HG02852 (cell line): ENCODE measurements at regions not wholly inside any gene's neighbourhood (a gene's known extent, or its start where the extent isn't known, plus 50 kb on each side); places are given as distances from the start of the nearest gene placed in this dataset.
"Not testable (repeated sequence)": the region's sequence is repeated elsewhere in the genome, so short reads cannot be mapped to it uniquely, and the experiment has no call there.

Experiments used
- ATAC-seq: cut with Tn5 transposase; IDR thresholded peaks from one replicate; pipeline ENCODE4 v1.9.1; 2021; ENCODE audit warnings: mild to moderate bottlenecking, moderate library complexity; ENCODE audit not compliant: unreplicated experiment

- no peak for ATAC-seq
Observed at GRCh38 chr1:60826320-60827094, 255.9 kb upstream of the NFIA start.

- ATAC-seq: no peak
Observed at GRCh38 chr1:60825593-60825992, 256.8 kb upstream of the NFIA start.

- no peak for ATAC-seq
Observed at GRCh38 chr1:60823151-60823550, 259.2 kb upstream of the NFIA start.

GRCh38 chr1:60822252-60822651 is 260.1 kb upstream of the NFIA start:
- no peak for ATAC-seq

- no peak for ATAC-seq
Observed at GRCh38 chr1:60821156-60821555, 261.2 kb upstream of the NFIA start.

GRCh38 chr1:60818969-60819701 is 263.2 kb upstream of the NFIA start:
- no peak for ATAC-seq

- ATAC-seq: no peak
Observed at GRCh38 chr1:60813071-60813470, 269.3 kb upstream of the NFIA start.

- no peak for ATAC-seq
Observed at GRCh38 chr1:60809204-60809980, 273.0 kb upstream of the NFIA start.

GRCh38 chr1:60808676-60809075 is 273.7 kb upstream of the NFIA start:
- no peak for ATAC-seq

- ATAC-seq: no peak
Observed at GRCh38 chr1:60802884-60803283, 279.5 kb upstream of the NFIA start.

- no peak for ATAC-seq
Observed at GRCh38 chr1:60797351-60797750, 285.0 kb upstream of the NFIA start.

GRCh38 chr1:60791226-60791625 is 291.1 kb upstream of the NFIA start:
- no peak for ATAC-seq

- ATAC-seq: not testable (repeated sequence)
Observed at GRCh38 chr1:60773099-60773498, 309.3 kb upstream of the NFIA start.

GRCh38 chr1:60769082-60769481 is 313.3 kb upstream of the NFIA start:
- ATAC-seq: no peak

- no peak for ATAC-seq
Observed at GRCh38 chr1:60765204-60765603, 317.2 kb upstream of the NFIA start.

- no peak for ATAC-seq
Observed at GRCh38 chr1:60764489-60764888, 317.9 kb upstream of the NFIA start.

- no peak for ATAC-seq
Observed at GRCh38 chr1:60763741-60764140, 318.6 kb upstream of the NFIA start.

GRCh38 chr1:60762911-60763310 is 319.4 kb upstream of the NFIA start:
- ATAC-seq: no peak

GRCh38 chr1:60762176-60762575 is 320.2 kb upstream of the NFIA start:
- ATAC-seq: no peak

GRCh38 chr1:60759291-60759690 is 323.1 kb upstream of the NFIA start:
- ATAC-seq: no peak

GRCh38 chr1:60757485-60757884 is 324.9 kb upstream of the NFIA start:
- no peak for ATAC-seq
